H1 (cell line): ENCODE measurements at regions not wholly inside any gene's neighbourhood (a gene's known extent, or its start where the extent isn't known, plus 50 kb on each side); places are given as distances from the start of the nearest gene placed in this dataset.

Experiments used
- CTCF ChIA-PET: fragments of 300-600 bp; sonication (Branson Sonifier 250); formaldehyde crosslinking; loops from one replicate; lab custom pipeline; 2021; ENCODE audit not compliant: partially characterized antibody; lab: Charles Lee
- POLR2A ChIA-PET: fragments of 300-600 bp; sonication (Branson Sonifier 250); formaldehyde crosslinking; loops from one replicate; lab custom pipeline; 2021; ENCODE audit warnings: inconsistent platforms; ENCODE audit not compliant: partially characterized antibody; lab: Charles Lee
- DNase-seq, 2 experiments: peaks; one replicate each; pipeline versions ENCODE4 v3.0.0 to v3.0.0-alpha.2; 2010 to 2022; ENCODE audit warnings: low spot score in 2 of 2, low read depth in 1 of 2, mixed read lengths in 1 of 2
- FAIRE-seq: peaks from 2 replicates; lab custom pipeline; 2011; peaks lifted over from hg19 to GRCh38; lab: Jason Lieb, UNC
- H2AFZ ChIP-seq: 2 replicates; pipeline ENCODE4 v1.8.1; 2012; ENCODE audit warnings: low read length, inconsistent platforms
- H2AK5ac ChIP-seq: 2 replicates; pipeline ENCODE4 v1.6.1; 2013; ENCODE audit warnings: low read depth, low read length
- H2BK120ac ChIP-seq: replicated peaks from 2 replicates; pipeline ENCODE3; 2013; ENCODE audit warnings: low read depth, low read length, inconsistent platforms
- H2BK12ac ChIP-seq: 2 replicates; pipeline ENCODE4 v1.6.1; 2013; ENCODE audit warnings: low read depth, low read length
- H2BK15ac ChIP-seq: 2 replicates; pipeline ENCODE4 v1.6.1; 2013; ENCODE audit warnings: low read length
- H2BK20ac ChIP-seq: 2 replicates; pipeline ENCODE4 v1.6.1; 2013; ENCODE audit warnings: low read length
- H2BK5ac ChIP-seq: 2 replicates; pipeline ENCODE4 v1.6.1; 2013; ENCODE audit warnings: low read depth, low read length
- H3K14ac ChIP-seq: 2 replicates; pipeline ENCODE4 v1.6.1; 2013; ENCODE audit warnings: inconsistent platforms; ENCODE audit not compliant: insufficient read length
- H3K18ac ChIP-seq: 2 replicates; pipeline ENCODE4 v1.6.1; 2013; ENCODE audit warnings: low read length; ENCODE audit errors: extremely low read depth
- H3K23ac ChIP-seq: 2 replicates; pipeline ENCODE4 v1.6.1; 2013; ENCODE audit warnings: inconsistent platforms; ENCODE audit not compliant: insufficient read length
- H3K23me2 ChIP-seq: 2 replicates; pipeline ENCODE4 v1.6.1; 2013; ENCODE audit warnings: low read depth, low read length
- H3K27ac ChIP-seq: 2 replicates; pipeline ENCODE4 v1.6.1; 2011; ENCODE audit warnings: low read depth, low read length, inconsistent platforms
- H3K27me3 ChIP-seq, 4 experiments: replicated peaks in 1 of 4; 1 replicate in 1 of 4; 2 replicates in 3 of 4; pipeline versions ENCODE4 v1.6.1 to v1.8.1; 2011 to 2013; ENCODE audit warnings: low read length in 3 of 4, mild to moderate bottlenecking in 3 of 4, inconsistent platforms in 2 of 4, mixed read lengths in 2 of 4, moderate library complexity in 1 of 4; ENCODE audit not compliant: control insufficient read depth in 3 of 4, insufficient read depth in 3 of 4; ENCODE audit errors: extremely low read depth in 1 of 4
- H3K36me3 ChIP-seq, 4 experiments: 2 replicates each; pipeline versions ENCODE4 v1.6.1 to v1.8.1; 2011 to 2013; ENCODE audit warnings: mild to moderate bottlenecking in 4 of 4, low read length in 3 of 4, moderate library complexity in 2 of 4, control low read depth in 1 of 4, inconsistent platforms in 1 of 4; ENCODE audit not compliant: insufficient read depth in 4 of 4, control insufficient read depth in 2 of 4
- H3K4ac ChIP-seq: replicated peaks from 2 replicates; pipeline ENCODE3; 2013; ENCODE audit warnings: low read length, low read depth, mixed read lengths, inconsistent platforms; ENCODE audit not compliant: insufficient read length
- H3K4me1 ChIP-seq, 4 experiments: replicated peaks in 1 of 4; 1 replicate in 1 of 4; 2 replicates in 3 of 4; pipeline versions ENCODE4 v1.6.1 to v1.8.1; 2011 to 2013; ENCODE audit warnings: low read length in 3 of 4, inconsistent platforms in 2 of 4, mixed read lengths in 1 of 4; ENCODE audit not compliant: insufficient read depth in 4 of 4, control insufficient read depth in 3 of 4
- H3K4me2 ChIP-seq, 2 experiments: 2 replicates each; pipeline versions ENCODE4 v1.6.1 to v1.8.1; 2011 to 2013; ENCODE audit warnings: low read depth in 2 of 2, low read length in 2 of 2, control low read depth in 1 of 2, inconsistent platforms in 1 of 2, mild to moderate bottlenecking in 1 of 2; ENCODE audit not compliant: insufficient read depth in 1 of 2
- H3K4me3 ChIP-seq, 4 experiments: fragments of 200-600, 300-600 bp in 1 of 4; sonication (generic), shearing (Covaris generic), sonication (Bioruptor Twin) in 1 of 4; 2 replicates each; pipeline versions ENCODE4 v1.5.1 to v1.8.1; 2011 to 2016; ENCODE audit warnings: low read length in 4 of 4, low read depth in 3 of 4, control low read depth in 2 of 4, inconsistent platforms in 2 of 4, mild to moderate bottlenecking in 2 of 4, mixed read lengths in 1 of 4, moderate library complexity in 1 of 4; ENCODE audit not compliant: insufficient read depth in 2 of 4; ENCODE audit errors: extremely low read depth in 1 of 4
- H3K56ac ChIP-seq: replicated peaks from 2 replicates; pipeline ENCODE3; 2013; ENCODE audit warnings: low read depth, mild to moderate bottlenecking, mixed read lengths, low read length, inconsistent platforms; ENCODE audit not compliant: insufficient read length
- H3K79me1 ChIP-seq: 2 replicates; pipeline ENCODE4 v1.6.1; 2013; ENCODE audit warnings: low read depth, low read length, control low read depth
- H3K79me2 ChIP-seq, 2 experiments: 2 replicates each; pipeline versions ENCODE4 v1.6.1 to v1.8.1; 2012 to 2013; ENCODE audit warnings: low read length in 2 of 2, mild to moderate bottlenecking in 2 of 2, inconsistent platforms in 1 of 2; ENCODE audit not compliant: insufficient read depth in 2 of 2, control insufficient read depth in 1 of 2
- H3K9ac ChIP-seq, 4 experiments: replicated peaks in 1 of 4; 1 replicate in 1 of 4; 2 replicates in 3 of 4; pipeline versions ENCODE4 v1.6.1 to v1.8.1; 2011 to 2013; ENCODE audit warnings: low read depth in 3 of 4, low read length in 3 of 4, control low read depth in 2 of 4, mild to moderate bottlenecking in 2 of 4, moderate library complexity in 2 of 4, inconsistent platforms in 1 of 4; ENCODE audit errors: extremely low read depth in 1 of 4
- H3K9me3 ChIP-seq, 2 experiments: 2 replicates each; pipeline versions ENCODE4 v1.6.1 to v1.8.1; 2012 to 2013; ENCODE audit warnings: mild to moderate bottlenecking in 2 of 2, moderate library complexity in 2 of 2, control low read depth in 1 of 2, inconsistent platforms in 1 of 2, low read depth in 1 of 2, low read length in 1 of 2, mixed read lengths in 1 of 2; ENCODE audit not compliant: insufficient read depth in 2 of 2
- H4K20me1 ChIP-seq, 2 experiments: replicated peaks in 1 of 2; 2 replicates each; pipeline versions ENCODE3 to v1.8.1; 2011 to 2013; ENCODE audit warnings: inconsistent platforms in 2 of 2, low read length in 2 of 2, mild to moderate bottlenecking in 1 of 2; ENCODE audit not compliant: insufficient read depth in 2 of 2, control insufficient read depth in 1 of 2
- H4K5ac ChIP-seq: 2 replicates; pipeline ENCODE4 v1.6.1; 2013; ENCODE audit warnings: low read length, low read depth, mixed read lengths, inconsistent platforms; ENCODE audit not compliant: insufficient read length
- H4K8ac ChIP-seq: 2 replicates; pipeline ENCODE4 v1.8.0; 2013; ENCODE audit warnings: mild to moderate bottlenecking, moderate library complexity, low read length, inconsistent platforms; ENCODE audit not compliant: insufficient read depth; ENCODE audit errors: extremely low read depth
- H4K91ac ChIP-seq: replicated peaks from 2 replicates; pipeline ENCODE3; 2013; ENCODE audit warnings: low read length, mixed read lengths, inconsistent platforms; ENCODE audit not compliant: insufficient read length
- SP4 ChIP-seq: IDR thresholded peaks from 2 replicates; pipeline ENCODE4 v1.6.1; 2012; ENCODE audit warnings: low read length, inconsistent platforms
- SRF ChIP-seq: IDR thresholded peaks from 2 replicates; pipeline ENCODE4 v1.6.1; 2011; ENCODE audit warnings: mild to moderate bottlenecking, low read depth, low read length, moderate library complexity
- WGBS, 2 experiments: shearing (Covaris generic) in 1 of 2; methylation state at CpG; one replicate each; pipeline versions ENCODE4 v1.1.6 to v1.1.7; 2013 to 2015; ENCODE audit warnings: low lambda C conversion rate in 2 of 2, mixed read lengths in 2 of 2, inconsistent platforms in 1 of 2, low coverage in 1 of 2, missing lambda C conversion rate in 1 of 2; ENCODE audit not compliant: insufficient replicate concordance in 2 of 2, insufficient coverage in 1 of 2, insufficient read length in 1 of 2; ENCODE audit errors: extremely low coverage in 1 of 2, missing lambda C conversion rate in 1 of 2; 5-methylcytosine and 5-hydroxymethylcytosine counted together

DNA sequence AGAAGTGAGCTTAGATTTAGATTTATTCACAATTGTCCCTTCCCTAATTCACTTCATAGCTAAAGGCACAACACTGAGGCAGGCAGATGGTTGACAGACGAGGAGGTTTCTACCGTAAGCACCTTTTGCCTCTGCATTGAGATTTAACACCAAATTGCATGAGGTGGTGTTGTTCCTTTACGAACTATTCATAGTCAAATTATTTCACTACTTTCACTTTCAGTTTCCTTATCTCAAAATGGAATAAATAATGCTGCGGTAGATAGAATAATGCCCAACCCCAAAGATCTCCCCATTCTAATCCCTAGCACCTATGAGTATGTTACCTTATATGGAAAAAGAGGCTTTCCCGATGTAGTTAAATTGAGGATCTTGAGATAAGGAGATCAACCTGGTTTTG is 58.9 kb upstream of the LINC00305 start:
- Histone ChIP-seq H3K4me3 (no peak overlapping the region), H3K23ac (no peak overlapping the region), H3K4me1 (peaks cover 0 to 8% (median 0%) of the 10 kb centered on the region in 4 experiments; a peak in 2 of 7 replicates), H4K5ac (no peak overlapping the region), H2BK20ac (no peak overlapping the region), H3K14ac (no peak overlapping the region), H2AFZ (no peak overlapping the region), H4K20me1 (no peaks in the 10 kb centered on the region), H2BK120ac (no peak overlapping the region), H3K9me3 (no peaks in the 10 kb centered on the region), H3K27me3 (no peaks in the 10 kb centered on the region), H3K4ac (no peak overlapping the region), H4K91ac (no peak overlapping the region), H3K9ac (no peak overlapping the region), H3K79me2 (no peaks in the 10 kb centered on the region), H3K23me2 (no peaks in the 10 kb centered on the region; the same call in 1 of the 2 replicates), H3K27ac (no peak overlapping the region), H2BK15ac (no peak overlapping the region), H4K8ac (no peak overlapping the region), H3K56ac (no peak overlapping the region), H3K18ac (no peak overlapping the region), H3K79me1 (no peaks in the 10 kb centered on the region), H3K36me3 (no peaks in the 10 kb centered on the region), H2BK5ac (no peak overlapping the region), H3K4me2 (no peak overlapping the region), H2AK5ac (no peak overlapping the region), H2BK12ac (no peak overlapping the region)
- POLR2A ChIA-PET, result no interaction called here
- 91% methylated on average over 5 of the region's 5 CpGs; no CpG with 5 or more reads in 1 of the 2 experiments for WGBS, 2 experiments
- CTCF ChIA-PET, result interaction anchor here (1.0 kb wide), 1 partner anchor 24 kb away, joined by 4 read pairs; no protein-coding TSS in a partner anchor
- FAIRE-seq, result no peak
- no peak for DNase-seq
- TF ChIP-seq SRF, result 0 out of 2 replicates have a peak, but pooled peaks have one; percentile 9
- no peak for TF ChIP-seq SP4
